GM12878 (cell line): ENCODE measurements at regions not wholly inside any gene's neighbourhood (a gene's known extent, or its start where the extent isn't known, plus 50 kb on each side); places are given as distances from the start of the nearest gene placed in this dataset.

Experiments used
- ATAC-seq: fragments of 200-7000 bp; cut with Tn5 transposase; 3 replicates; pipeline ENCODE4 v1.9.1; 2020; ENCODE audit warnings: mild to moderate bottlenecking, moderate library complexity
- BruUV-seq: library from RNA; stranded (reverse); fragments of 400-500 nt; replicated peaks from 2 replicates; lab custom pipeline; 2021; lab: Mats Ljungman, UMichigan
- CTCF ChIA-PET: fragments of 300-600 bp; sonication (Branson Sonifier 250); formaldehyde crosslinking; extraction: SDS; loops from one replicate; lab custom pipeline; 2021; ENCODE audit warnings: inconsistent platforms; lab: Yijun Ruan, JAX
- POLR2A ChIA-PET: fragments of 350-600 bp; formaldehyde crosslinking; extraction: SDS; loops from one replicate; lab custom pipeline; 2021; ENCODE audit warnings: inconsistent platforms; lab: Charles Lee
- RAD21 ChIA-PET: fragments of 300-600 bp; sonication (Branson Sonifier 250); formaldehyde crosslinking; loops from one replicate; lab custom pipeline; 2023; ENCODE audit warnings: antibody characterized with exemption; ENCODE audit not compliant: unreplicated experiment; lab: Charles Lee
- SMC1A ChIA-PET: fragments of 300-600 bp; sonication (Branson Sonifier 250); formaldehyde crosslinking; loops from one replicate; lab custom pipeline; 2023; ENCODE audit not compliant: unreplicated experiment, uncharacterized antibody; lab: Charles Lee
- DNase-seq: peaks from one replicate; pipeline ENCODE4 v3.0.0-alpha.2; 2011; ENCODE audit warnings: low read depth, low spot score
- FAIRE-seq: peaks from 3 replicates; lab custom pipeline; 2011; peaks lifted over from hg19 to GRCh38; lab: Jason Lieb, UNC
- H2AFZ ChIP-seq: 2 replicates; pipeline ENCODE4 v1.6.0; 2011; ENCODE audit warnings: low read depth, low read length, control low read depth; ENCODE audit not compliant: control insufficient read depth
- H3K27ac ChIP-seq: 2 replicates; pipeline ENCODE4 v1.5.1; 2011; ENCODE audit warnings: control low read depth; ENCODE audit not compliant: control insufficient read depth, insufficient read depth
- H3K27me3 ChIP-seq, 2 experiments: replicated peaks in 1 of 2; 2 replicates each; pipeline versions ENCODE4 v1.6.0 to v1.6.1; 2011; ENCODE audit warnings: low read length in 1 of 2; ENCODE audit not compliant: control insufficient read depth in 2 of 2, insufficient read depth in 2 of 2
- H3K36me3 ChIP-seq, 2 experiments: 2 replicates each; pipeline ENCODE4 v1.5.1; 2011; ENCODE audit warnings: low read length in 1 of 2; ENCODE audit not compliant: control insufficient read depth in 2 of 2, insufficient read depth in 2 of 2
- H3K4me1 ChIP-seq: 2 replicates; pipeline ENCODE4 v1.6.1; 2011; ENCODE audit warnings: mild to moderate bottlenecking, low read length, moderate library complexity, mixed read lengths; ENCODE audit not compliant: control insufficient read depth, insufficient read depth
- H3K4me2 ChIP-seq: 2 replicates; pipeline ENCODE4 v1.6.0; 2011; ENCODE audit warnings: control low read depth; ENCODE audit not compliant: control insufficient read depth, insufficient read depth
- H3K4me3 ChIP-seq: fragments of 200-600 bp; sonication (generic); 2 replicates; pipeline ENCODE4 v1.5.1; 2016
- H3K79me2 ChIP-seq: 2 replicates; pipeline ENCODE4 v1.6.0; 2011; ENCODE audit warnings: low read length; ENCODE audit not compliant: control insufficient read depth, insufficient read depth
- H3K9ac ChIP-seq: 2 replicates; pipeline ENCODE4 v1.8.0; 2011; ENCODE audit warnings: low read length, control low read depth, mixed read lengths; ENCODE audit not compliant: control insufficient read depth, insufficient read depth
- H3K9me3 ChIP-seq: replicated peaks from 3 replicates; pipeline ENCODE4 v1.5.1; 2011; ENCODE audit warnings: mild to moderate bottlenecking, low read length; ENCODE audit not compliant: control insufficient read depth, insufficient read depth
- H4K20me1 ChIP-seq: 2 replicates; pipeline ENCODE4 v1.6.0; 2011; ENCODE audit not compliant: control insufficient read depth, insufficient read depth
- FOS ChIP-seq: IDR thresholded peaks from 3 replicates; pipeline ENCODE4 v1.6.1; 2011; ENCODE audit warnings: borderline replicate concordance; ENCODE audit not compliant: insufficient read length; ENCODE audit errors: extremely low read depth
- FOXK2 ChIP-seq: fragments of 450-650 bp; IDR thresholded peaks from 2 replicates; pipeline ENCODE4 v1.6.1; 2017; ENCODE audit warnings: mild to moderate bottlenecking, moderate library complexity
- HCFC1 ChIP-seq: fragments of 150-350 bp; IDR thresholded peaks from 2 replicates; pipeline ENCODE4 v1.6.1; 2014; ENCODE audit warnings: low read length
- LARP7 ChIP-seq: fragments of 450-650 bp; IDR thresholded peaks from 2 replicates; pipeline ENCODE4 v1.6.1; 2017; ENCODE audit warnings: mild to moderate bottlenecking
- NR2C2 ChIP-seq: IDR thresholded peaks from 2 replicates; pipeline ENCODE4 v1.6.1; 2011; ENCODE audit warnings: borderline replicate concordance, low read depth; ENCODE audit not compliant: control insufficient read depth, insufficient read length
- RFX5 ChIP-seq: IDR thresholded peaks from 2 replicates; pipeline ENCODE4 v1.6.1; 2011; ENCODE audit warnings: low read depth, low read length, improper control_type of control experiment
- SIN3A ChIP-seq: IDR thresholded peaks from 2 replicates; pipeline ENCODE4 v1.6.1; 2012; ENCODE audit warnings: low read depth, low read length, improper control_type of control experiment
- SUPT20H ChIP-seq: IDR thresholded peaks from 2 replicates; pipeline ENCODE4 v1.6.1; 2011; ENCODE audit warnings: low read depth, mild to moderate bottlenecking, low read length, moderate library complexity, borderline replicate concordance; ENCODE audit not compliant: control insufficient read depth
- TCF7 ChIP-seq: IDR thresholded peaks from 2 replicates; pipeline ENCODE4 v1.6.1; 2014; ENCODE audit warnings: antibody characterized with exemption, borderline replicate concordance
- WGBS: methylation state at CpG from one replicate; pipeline ENCODE4 v1.1.6; 2016; ENCODE audit warnings: low lambda C conversion rate; ENCODE audit not compliant: insufficient replicate concordance, insufficient coverage; ENCODE audit errors: missing lambda C conversion rate; 5-methylcytosine and 5-hydroxymethylcytosine counted together
- in situ Hi-C: fragments of 300-500 bp; cut with MboI; formaldehyde crosslinking; loops from 9 replicates; pipeline ENCODE4 v1.14.3; 2018; ENCODE audit warnings: mixed read lengths
- intact Hi-C: fragments of 100-400 bp; cut with micrococcal nuclease; formaldehyde crosslinking; loops from one replicate; pipeline ENCODE4 v1.14.2; 2022; ENCODE audit not compliant: unreplicated experiment
- TF ChIP-seq, protein P1 (sequence below): fragments of 450-650 bp; IDR thresholded peaks from 2 replicates; pipeline ENCODE4 v1.6.1; 2016; ENCODE audit warnings: mild to moderate bottlenecking
- TF ChIP-seq, protein P2 (sequence below): fragments of 450-650 bp; IDR thresholded peaks from 2 replicates; pipeline ENCODE4 v1.6.1; 2017; ENCODE audit warnings: mild to moderate bottlenecking, low read depth, inconsistent platforms; ENCODE audit not compliant: poor library complexity, severe bottlenecking

DNA sequence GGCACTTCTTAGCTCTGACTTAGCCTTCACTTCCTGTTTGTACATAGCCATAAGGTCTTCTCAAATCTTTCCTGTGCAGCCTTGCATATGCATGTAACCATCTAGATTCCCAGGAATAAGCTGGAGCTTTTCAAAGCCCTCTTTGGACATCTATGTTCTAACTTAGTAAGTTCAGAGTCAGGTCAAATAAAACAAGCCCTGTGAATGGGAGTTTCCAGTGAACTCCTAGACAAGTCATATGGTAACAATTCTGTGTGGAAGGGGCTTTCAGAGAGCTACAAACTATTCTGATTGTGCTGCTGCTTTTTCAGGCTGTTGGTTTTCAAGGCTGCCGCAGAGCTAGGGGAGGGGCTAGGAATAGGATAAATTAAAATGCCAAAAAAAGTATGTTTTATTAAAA, 208.4 kb upstream of the AKR1E2 start:
- no peak for FAIRE-seq
- Histone ChIP-seq H3K27ac (no peak overlapping the region), H4K20me1 (no peaks in the 10 kb centered on the region), H3K4me1 (no peaks in the 10 kb centered on the region), H3K79me2 (no peaks in the 10 kb centered on the region), H3K4me3 (no peak overlapping the region), H3K27me3 (no peaks in the 10 kb centered on the region), H3K36me3 (no peaks in the 10 kb centered on the region), H3K9me3 (no peaks in the 10 kb centered on the region; the same call in 2 of the 3 replicates), H3K4me2 (no peak overlapping the region), H3K9ac (no peak overlapping the region), H2AFZ (no peak overlapping the region)
- in situ Hi-C loops (no loop called here), intact Hi-C loops (no loop called here)
- ChIA-PET CTCF (interaction anchor here (0.6 to 1.3 kb wide), 2 partner anchors 11 to 901 kb away, joined by 3 read pairs; no protein-coding TSS in a partner anchor), RAD21 (no interaction called here), SMC1A (interaction anchor here (0.7 to 1.0 kb wide), 2 partner anchors 24 to 448 kb away, joined by 3 read pairs; no protein-coding TSS in a partner anchor), POLR2A (no interaction called here)
- 0% methylated on average over 1 of the region's 1 CpG for WGBS
- no peak for TF ChIP-seq FOS
- TF ChIP-seq TCF7, result no peak
- TF ChIP-seq SUPT20H, result no peak
- no peak for TF ChIP-seq LARP7
- no peak for TF ChIP-seq SIN3A
- TF ChIP-seq, protein P1, sequence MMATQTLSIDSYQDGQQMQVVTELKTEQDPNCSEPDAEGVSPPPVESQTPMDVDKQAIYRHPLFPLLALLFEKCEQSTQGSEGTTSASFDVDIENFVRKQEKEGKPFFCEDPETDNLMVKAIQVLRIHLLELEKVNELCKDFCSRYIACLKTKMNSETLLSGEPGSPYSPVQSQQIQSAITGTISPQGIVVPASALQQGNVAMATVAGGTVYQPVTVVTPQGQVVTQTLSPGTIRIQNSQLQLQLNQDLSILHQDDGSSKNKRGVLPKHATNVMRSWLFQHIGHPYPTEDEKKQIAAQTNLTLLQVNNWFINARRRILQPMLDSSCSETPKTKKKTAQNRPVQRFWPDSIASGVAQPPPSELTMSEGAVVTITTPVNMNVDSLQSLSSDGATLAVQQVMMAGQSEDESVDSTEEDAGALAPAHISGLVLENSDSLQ, result no peak
- no peak for TF ChIP-seq HCFC1
- BruUV-seq, result no TSS peak
- ATAC-seq, result peak; percentile 34; the same call in 2 of the 3 replicates
- DNase-seq, result no peak

DNA sequence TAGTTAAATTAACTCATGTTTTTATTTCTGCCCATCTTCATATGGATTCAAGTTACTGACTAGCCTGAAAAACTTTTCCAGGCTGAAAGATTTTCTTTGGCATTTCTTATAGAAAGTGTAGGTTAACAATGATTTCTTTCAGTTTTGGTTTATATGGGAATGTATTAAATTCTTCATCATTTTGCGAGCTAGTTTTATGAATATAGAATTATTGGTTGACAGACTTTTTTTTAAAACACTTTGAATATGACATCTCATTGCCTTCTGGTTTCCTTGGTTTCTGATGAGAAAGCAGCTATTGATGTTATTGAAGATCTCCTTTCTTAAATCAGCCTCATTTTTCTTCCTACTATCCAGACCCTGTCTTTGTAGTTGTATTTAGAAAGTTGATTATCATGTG, 211.0 kb upstream of the AKR1E2 start:
- no peaks in the 10 kb centered on the region for H3K27me3 ChIP-seq
- RAD21 ChIA-PET, result no interaction called here
- no peak overlapping the region for H3K27ac ChIP-seq
- H3K4me3 ChIP-seq, result no peak overlapping the region
- no peak for DNase-seq
- intact Hi-C loops, result no loop called here
- H3K4me1 ChIP-seq, result no peaks in the 10 kb centered on the region
- H3K9me3 ChIP-seq, result no peaks in the 10 kb centered on the region; the same call in 2 of the 3 replicates
- H2AFZ ChIP-seq, result no peak overlapping the region
- no peaks in the 10 kb centered on the region for H3K79me2 ChIP-seq
- no peak overlapping the region for H3K9ac ChIP-seq
- POLR2A ChIA-PET, result no interaction called here
- no peak overlapping the region for H3K4me2 ChIP-seq
- CTCF ChIA-PET, result no interaction called here
- no peaks in the 10 kb centered on the region for H3K36me3 ChIP-seq
- no peak for FAIRE-seq
- no peaks in the 10 kb centered on the region for H4K20me1 ChIP-seq
- BruUV-seq, result no TSS peak
- SMC1A ChIA-PET, result no interaction called here
- no peak for ATAC-seq
- in situ Hi-C loops, result no loop called here
- WGBS, result 52% methylated on average over 1 of the region's 1 CpG
- TF ChIP-seq NR2C2 (no peak), FOXK2 (no peak), RFX5 (no peak)
- TF ChIP-seq, protein P2, sequence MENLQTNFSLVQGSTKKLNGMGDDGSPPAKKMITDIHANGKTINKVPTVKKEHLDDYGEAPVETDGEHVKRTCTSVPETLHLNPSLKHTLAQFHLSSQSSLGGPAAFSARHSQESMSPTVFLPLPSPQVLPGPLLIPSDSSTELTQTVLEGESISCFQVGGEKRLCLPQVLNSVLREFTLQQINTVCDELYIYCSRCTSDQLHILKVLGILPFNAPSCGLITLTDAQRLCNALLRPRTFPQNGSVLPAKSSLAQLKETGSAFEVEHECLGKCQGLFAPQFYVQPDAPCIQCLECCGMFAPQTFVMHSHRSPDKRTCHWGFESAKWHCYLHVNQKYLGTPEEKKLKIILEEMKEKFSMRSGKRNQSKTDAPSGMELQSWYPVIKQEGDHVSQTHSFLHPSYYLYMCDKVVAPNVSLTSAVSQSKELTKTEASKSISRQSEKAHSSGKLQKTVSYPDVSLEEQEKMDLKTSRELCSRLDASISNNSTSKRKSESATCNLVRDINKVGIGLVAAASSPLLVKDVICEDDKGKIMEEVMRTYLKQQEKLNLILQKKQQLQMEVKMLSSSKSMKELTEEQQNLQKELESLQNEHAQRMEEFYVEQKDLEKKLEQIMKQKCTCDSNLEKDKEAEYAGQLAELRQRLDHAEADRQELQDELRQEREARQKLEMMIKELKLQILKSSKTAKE, result no peak
